Progenitor cell of endocrine pancreas (in vitro differentiated cells): ENCODE measurements at regions not wholly inside any gene's neighbourhood (a gene's known extent, or its start where the extent isn't known, plus 50 kb on each side); places are given as distances from the start of the nearest gene placed in this dataset.

ENCODE experiments used
- DNase-seq: peaks from one replicate; pipeline ENCODE4 v3.0.0; 2021; ENCODE audit warnings: low spot score; ENCODE audit not compliant: unreplicated experiment
- H3K27ac Mint-ChIP-seq: 2 replicates; pipeline ENCODE4 v1.8.0; 2021; ENCODE audit warnings: mild to moderate bottlenecking, moderate library complexity, mixed read lengths
- H3K27me3 Mint-ChIP-seq: 2 replicates; pipeline ENCODE4 v1.8.0; 2021; ENCODE audit warnings: mixed read lengths
- H3K36me3 Mint-ChIP-seq: 2 replicates; pipeline ENCODE4 v1.8.0; 2022; ENCODE audit warnings: mixed read lengths; ENCODE audit not compliant: insufficient read depth
- H3K4me1 Mint-ChIP-seq: 2 replicates; pipeline ENCODE4 v1.8.0; 2021; ENCODE audit warnings: low read depth, mixed read lengths
- H3K4me3 Mint-ChIP-seq: 2 replicates; pipeline ENCODE4 v1.8.0; 2021; ENCODE audit warnings: low read depth, mild to moderate bottlenecking, moderate library complexity, mixed read lengths
- H3K9me3 Mint-ChIP-seq: 2 replicates; pipeline ENCODE4 v1.8.0; 2021; ENCODE audit warnings: low read depth, mixed read lengths
- TF ChIP-seq, protein P1 (sequence below): fragments of 200-600 bp; sonication (generic); IDR thresholded peaks from one replicate; pipeline ENCODE4 v1.5.0; 2021; ENCODE audit warnings: antibody characterized with exemption, mild to moderate bottlenecking; ENCODE audit not compliant: unreplicated experiment

DNA sequence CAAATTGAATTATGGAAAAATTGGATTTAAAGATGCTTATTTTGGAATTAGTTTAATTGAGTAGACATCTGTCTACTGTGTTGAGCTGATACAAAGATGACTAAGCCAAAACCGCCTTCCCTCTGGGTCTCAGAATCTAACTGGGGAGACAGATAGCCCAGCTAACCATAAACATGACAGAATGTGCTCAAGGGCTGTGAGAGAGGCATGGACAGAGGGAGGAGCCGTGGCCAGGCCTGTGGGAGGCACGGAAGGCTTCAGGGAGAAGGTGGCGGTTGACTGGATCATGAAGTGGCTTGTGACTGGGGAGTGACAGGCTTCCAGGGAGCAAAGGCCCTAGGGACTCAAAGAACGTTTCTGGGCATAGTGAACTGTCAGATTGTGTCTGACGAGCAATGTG, 74.6 kb downstream of the DACT1 start:
- peaks cover 5% of the 10 kb centered on the region for H3K4me1 Mint-ChIP-seq
- H3K4me3 Mint-ChIP-seq = no peak overlapping the region
- no peak for DNase-seq
- H3K9me3 Mint-ChIP-seq = no peaks in the 10 kb centered on the region
- TF ChIP-seq, protein P1, sequence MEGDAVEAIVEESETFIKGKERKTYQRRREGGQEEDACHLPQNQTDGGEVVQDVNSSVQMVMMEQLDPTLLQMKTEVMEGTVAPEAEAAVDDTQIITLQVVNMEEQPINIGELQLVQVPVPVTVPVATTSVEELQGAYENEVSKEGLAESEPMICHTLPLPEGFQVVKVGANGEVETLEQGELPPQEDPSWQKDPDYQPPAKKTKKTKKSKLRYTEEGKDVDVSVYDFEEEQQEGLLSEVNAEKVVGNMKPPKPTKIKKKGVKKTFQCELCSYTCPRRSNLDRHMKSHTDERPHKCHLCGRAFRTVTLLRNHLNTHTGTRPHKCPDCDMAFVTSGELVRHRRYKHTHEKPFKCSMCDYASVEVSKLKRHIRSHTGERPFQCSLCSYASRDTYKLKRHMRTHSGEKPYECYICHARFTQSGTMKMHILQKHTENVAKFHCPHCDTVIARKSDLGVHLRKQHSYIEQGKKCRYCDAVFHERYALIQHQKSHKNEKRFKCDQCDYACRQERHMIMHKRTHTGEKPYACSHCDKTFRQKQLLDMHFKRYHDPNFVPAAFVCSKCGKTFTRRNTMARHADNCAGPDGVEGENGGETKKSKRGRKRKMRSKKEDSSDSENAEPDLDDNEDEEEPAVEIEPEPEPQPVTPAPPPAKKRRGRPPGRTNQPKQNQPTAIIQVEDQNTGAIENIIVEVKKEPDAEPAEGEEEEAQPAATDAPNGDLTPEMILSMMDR = no peak
- H3K36me3 Mint-ChIP-seq = no peaks in the 10 kb centered on the region
- H3K27me3 Mint-ChIP-seq = peaks cover 2% of the 10 kb centered on the region
- no peak overlapping the region for H3K27ac Mint-ChIP-seq

DNA sequence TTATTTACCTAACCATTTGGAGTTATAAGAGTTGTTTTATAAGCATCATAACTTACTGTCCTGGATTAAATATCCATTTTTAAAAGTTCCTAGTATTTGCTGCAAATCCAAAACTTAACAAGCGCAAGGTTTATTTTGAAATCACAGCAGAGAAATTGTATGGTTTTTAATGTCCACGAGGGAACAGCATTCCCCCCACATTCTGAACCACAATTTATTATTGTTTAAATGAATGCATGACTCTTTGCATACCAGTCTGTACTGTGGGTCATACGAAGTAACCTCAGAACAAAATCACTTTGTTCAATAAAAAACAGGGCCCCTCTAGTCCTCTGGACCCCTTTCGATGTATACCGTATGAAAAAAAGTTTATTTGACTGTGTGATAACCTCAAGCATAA, 75.9 kb downstream of the DACT1 start:
- H3K4me3 Mint-ChIP-seq = no peak overlapping the region

DNA sequence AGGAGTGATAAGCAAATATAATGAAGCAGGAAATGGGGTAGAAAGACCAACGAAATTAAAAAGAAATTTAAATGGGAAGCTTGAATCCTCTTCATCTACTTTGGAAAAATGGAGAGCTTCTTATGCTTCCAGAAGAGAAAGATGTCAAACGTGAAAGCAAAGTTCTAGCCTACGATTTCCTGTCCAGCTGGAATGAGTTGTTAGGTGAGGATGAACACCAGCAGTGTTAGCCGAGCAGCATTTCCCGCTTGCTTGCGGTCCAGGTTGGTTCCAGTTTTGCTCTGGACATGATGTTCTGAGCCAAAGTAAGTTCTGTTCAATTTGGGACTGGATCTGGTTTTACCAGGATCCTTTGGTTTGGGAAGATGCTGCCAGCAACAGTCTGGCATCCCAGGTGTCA, 78.9 kb downstream of the DACT1 start:
- Mint-ChIP-seq H3K27me3 (no peaks in the 10 kb centered on the region), H3K4me3 (no peak overlapping the region), H3K36me3 (no peaks in the 10 kb centered on the region), H3K9me3 (no peaks in the 10 kb centered on the region), H3K4me1 (no peaks in the 10 kb centered on the region), H3K27ac (peak overlapping the region; percentile 1)
- DNase-seq = no peak
- TF ChIP-seq, protein P1 = no peak

More for the DNA sequence above, 75.9 kb downstream of the DACT1 start:
- Mint-ChIP-seq H3K36me3 (no peaks in the 10 kb centered on the region), H3K9me3 (no peaks in the 10 kb centered on the region), H3K27me3 (peaks cover 2% of the 10 kb centered on the region), H3K4me1 (peaks cover under 1% of the 10 kb centered on the region), H3K27ac (no peak overlapping the region)
- TF ChIP-seq, protein P1 = no peak
- no peak for DNase-seq

DNA sequence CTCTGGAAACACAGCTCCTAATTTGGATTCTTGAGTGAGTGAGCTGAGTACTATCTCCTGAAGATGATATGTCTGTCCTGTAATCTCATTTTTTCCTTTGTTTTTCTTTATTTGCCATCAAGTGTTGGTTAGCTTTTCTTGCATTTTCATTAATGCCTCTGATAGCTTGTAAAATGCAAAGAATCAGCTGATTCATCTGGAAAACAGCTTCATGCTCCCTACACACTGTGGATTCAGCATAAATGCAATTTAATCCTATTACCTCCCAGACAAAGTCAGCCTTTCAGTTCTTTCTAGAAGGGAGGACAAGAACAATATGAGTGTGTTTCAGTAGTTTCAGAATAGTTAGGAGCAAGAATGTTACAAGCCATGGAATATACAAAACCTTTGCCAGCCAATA, 79.4 kb downstream of the DACT1 start:
- H3K4me3 Mint-ChIP-seq = no peak overlapping the region
- no peaks in the 10 kb centered on the region for H3K4me1 Mint-ChIP-seq
- H3K27me3 Mint-ChIP-seq = no peaks in the 10 kb centered on the region
- no peak overlapping the region for H3K27ac Mint-ChIP-seq
- no peak for DNase-seq
- TF ChIP-seq, protein P1 = no peak
- H3K9me3 Mint-ChIP-seq = no peaks in the 10 kb centered on the region
- H3K36me3 Mint-ChIP-seq = no peaks in the 10 kb centered on the region

DNA sequence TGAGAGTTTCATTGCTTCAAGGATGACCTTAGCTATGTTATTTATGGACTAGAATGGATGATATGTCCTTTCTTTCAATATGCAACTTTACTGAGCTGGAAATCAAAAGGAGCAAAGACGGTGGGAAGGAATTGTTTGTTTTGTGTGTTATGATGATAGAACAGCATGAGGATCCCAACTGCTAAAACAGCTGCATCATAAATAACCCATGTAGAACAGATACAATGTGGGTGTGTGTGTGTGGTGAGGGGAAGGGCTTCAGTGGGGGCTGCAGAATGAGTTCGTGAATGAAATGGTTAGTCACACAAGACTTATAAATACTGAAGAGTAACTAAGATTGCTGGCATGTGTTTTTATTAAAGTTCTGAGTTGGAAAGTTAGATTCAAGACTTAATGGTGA, 80.1 kb downstream of the DACT1 start:
- TF ChIP-seq, protein P1 = no peak
- Mint-ChIP-seq H3K9me3 (no peaks in the 10 kb centered on the region), H3K4me3 (no peak overlapping the region), H3K36me3 (no peaks in the 10 kb centered on the region), H3K27me3 (no peaks in the 10 kb centered on the region), H3K27ac (peak overlapping the region; percentile 2), H3K4me1 (no peaks in the 10 kb centered on the region)
- DNase-seq = no peak
